ENCODE measurements at regions not wholly inside any gene's neighbourhood (a gene's known extent, or its start where the extent isn't known, plus 50 kb on each side); places are given as distances from the start of the nearest gene placed in this dataset.
A peak's percentile ranks its signal among the peaks of the same experiment; 100 is the strongest.

DNA sequence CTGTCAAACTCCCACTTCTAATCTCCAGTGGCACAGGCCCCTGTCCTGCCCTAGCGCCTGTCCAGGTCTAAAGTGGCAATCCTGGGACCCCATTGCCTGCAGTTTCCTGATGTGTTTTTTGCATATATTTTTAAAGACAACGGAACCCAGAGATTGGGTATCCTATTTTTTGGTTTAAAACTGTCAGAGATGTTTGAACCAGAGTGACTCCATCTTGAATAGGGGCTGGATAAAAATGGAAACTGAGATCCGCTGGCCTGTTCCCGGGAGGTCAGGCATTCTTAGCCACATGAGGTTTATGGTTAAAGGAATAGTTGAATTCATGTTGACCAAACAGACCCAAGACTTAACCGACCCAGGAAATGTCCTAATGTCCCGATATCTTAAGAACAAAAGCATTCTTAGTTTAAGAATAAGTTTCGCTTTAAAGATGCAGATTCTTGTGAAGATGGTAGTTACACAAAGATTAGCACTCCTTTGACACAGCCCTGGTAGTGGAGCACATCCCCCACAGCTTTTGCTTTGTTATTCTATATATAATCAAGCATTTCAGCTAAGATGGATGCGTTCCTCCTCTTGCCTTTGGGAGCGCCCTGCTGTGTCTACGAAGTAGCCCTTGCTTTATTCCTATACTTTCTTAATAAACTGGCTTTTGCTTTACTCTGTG lies 332.1 kb downstream of the UQCRFS1 start:
- Histone ChIP-seq H3K4me3 (no peak overlapping the region), H4K20me1 (ENCODE audit: insufficient read depth) (no peaks in the 10 kb centered on the region; the same call in 1 of the 2 replicates), H2AFZ (no peak overlapping the region), H3K9me2 (ENCODE audit: insufficient read depth) (no peaks in the 10 kb centered on the region), H3K27ac (no peak overlapping the region), H3K27me3 (ENCODE audit: insufficient read depth, low read depth) (peaks cover 56% of the 10 kb centered on the region), H3K4me2 (no peak overlapping the region), H3F3A (ENCODE audit: insufficient read depth, low read depth) (no peaks in the 10 kb centered on the region), H3K9me3 (ENCODE audit: insufficient read depth, low read depth) (no peaks in the 10 kb centered on the region), H3K4me1 (replicated peaks; ENCODE audit: insufficient read depth) (no peaks in the 10 kb centered on the region), H3K36me3 (ENCODE audit: low read depth) (no peaks in the 10 kb centered on the region), H3K79me2 (ENCODE audit: low read depth) (no peaks in the 10 kb centered on the region)
- intact Hi-C loops (cut with micrococcal nuclease; ENCODE audit: unreplicated experiment): no loop called here
- BruUV-seq (replicated peaks): no TSS peak
- no peak for DNase-seq
- POLR2A ChIA-PET (ENCODE audit: unreplicated experiment): no interaction called here
- CTCF ChIA-PET: no interaction called here
- no peak for TF ChIP-seq EZH2 (IDR thresholded peaks at IDR 0.05; ENCODE audit: low read depth)
- TF ChIP-seq, protein P1, sequence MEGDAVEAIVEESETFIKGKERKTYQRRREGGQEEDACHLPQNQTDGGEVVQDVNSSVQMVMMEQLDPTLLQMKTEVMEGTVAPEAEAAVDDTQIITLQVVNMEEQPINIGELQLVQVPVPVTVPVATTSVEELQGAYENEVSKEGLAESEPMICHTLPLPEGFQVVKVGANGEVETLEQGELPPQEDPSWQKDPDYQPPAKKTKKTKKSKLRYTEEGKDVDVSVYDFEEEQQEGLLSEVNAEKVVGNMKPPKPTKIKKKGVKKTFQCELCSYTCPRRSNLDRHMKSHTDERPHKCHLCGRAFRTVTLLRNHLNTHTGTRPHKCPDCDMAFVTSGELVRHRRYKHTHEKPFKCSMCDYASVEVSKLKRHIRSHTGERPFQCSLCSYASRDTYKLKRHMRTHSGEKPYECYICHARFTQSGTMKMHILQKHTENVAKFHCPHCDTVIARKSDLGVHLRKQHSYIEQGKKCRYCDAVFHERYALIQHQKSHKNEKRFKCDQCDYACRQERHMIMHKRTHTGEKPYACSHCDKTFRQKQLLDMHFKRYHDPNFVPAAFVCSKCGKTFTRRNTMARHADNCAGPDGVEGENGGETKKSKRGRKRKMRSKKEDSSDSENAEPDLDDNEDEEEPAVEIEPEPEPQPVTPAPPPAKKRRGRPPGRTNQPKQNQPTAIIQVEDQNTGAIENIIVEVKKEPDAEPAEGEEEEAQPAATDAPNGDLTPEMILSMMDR (conservative IDR thresholded peaks at IDR 0.05): no peak

DNA sequence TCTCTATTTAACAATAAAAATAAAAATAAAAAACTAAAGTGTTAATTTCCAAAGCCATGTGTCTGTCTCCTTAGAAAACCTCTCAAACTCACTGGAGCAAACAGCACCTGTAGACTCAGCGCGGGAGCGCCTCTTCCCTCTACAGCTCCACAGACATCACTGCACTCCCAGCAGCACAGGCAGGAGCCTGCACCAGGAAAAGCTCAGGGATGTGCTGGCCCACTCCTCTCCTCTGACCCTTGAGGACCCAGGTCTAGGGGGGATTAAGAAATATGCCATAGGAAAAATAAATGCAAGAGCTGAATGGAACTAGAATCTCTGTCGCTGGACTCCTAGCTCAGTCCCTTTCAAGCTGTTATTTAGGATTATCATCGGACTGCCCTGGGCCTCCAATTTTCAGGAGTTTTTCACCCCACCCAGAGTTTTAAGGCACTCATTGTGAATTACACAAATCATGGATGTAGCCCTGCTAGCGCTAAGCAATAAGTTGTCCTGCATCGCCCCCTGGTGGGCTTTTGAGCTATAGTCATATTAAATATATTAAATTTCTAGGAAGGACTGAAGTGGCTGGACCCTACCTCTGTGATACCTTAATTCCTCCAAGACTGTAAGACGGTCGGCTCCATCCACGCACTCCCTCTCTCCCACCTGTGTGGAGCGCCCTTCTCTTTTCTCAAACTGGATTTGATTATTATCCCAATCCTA lies 333.9 kb downstream of the UQCRFS1 start:
- ChIA-PET POLR2A (ENCODE audit: unreplicated experiment) (no interaction called here), CTCF (interaction anchor here (0.6 to 0.9 kb wide), 4 partner anchors 123 to 1629 kb away, joined by 3 to 6 read pairs (median 4); no protein-coding TSS in a partner anchor)
- Histone ChIP-seq H3K4me3 (no peak overlapping the region), H3K9me3 (ENCODE audit: insufficient read depth, low read depth) (no peaks in the 10 kb centered on the region), H3K27me3 (ENCODE audit: insufficient read depth, low read depth) (peaks cover 62% of the 10 kb centered on the region), H3K36me3 (ENCODE audit: low read depth) (no peaks in the 10 kb centered on the region), H3F3A (ENCODE audit: insufficient read depth, low read depth) (no peaks in the 10 kb centered on the region), H3K27ac (no peak overlapping the region), H3K9me2 (ENCODE audit: insufficient read depth) (no peaks in the 10 kb centered on the region), H3K4me1 (replicated peaks; ENCODE audit: insufficient read depth) (no peaks in the 10 kb centered on the region), H2AFZ (no peak overlapping the region), H3K4me2 (no peak overlapping the region), H4K20me1 (ENCODE audit: insufficient read depth) (no peaks in the 10 kb centered on the region; the same call in 1 of the 2 replicates), H3K79me2 (ENCODE audit: low read depth) (no peaks in the 10 kb centered on the region)
- no TSS peak for BruUV-seq (replicated peaks)
- TF ChIP-seq EZH2 (IDR thresholded peaks at IDR 0.05; ENCODE audit: low read depth): no peak
- TF ChIP-seq, protein P1 (conservative IDR thresholded peaks at IDR 0.05): peak; percentile 87
- intact Hi-C loops (cut with micrococcal nuclease; ENCODE audit: unreplicated experiment): loop anchor here (5.0 to 10.0 kb wide), 3 partner anchors 144 to 914 kb away; no protein-coding TSS in a partner anchor
- DNase-seq: peak in 1 of 2 experiments; percentile 40

DNA sequence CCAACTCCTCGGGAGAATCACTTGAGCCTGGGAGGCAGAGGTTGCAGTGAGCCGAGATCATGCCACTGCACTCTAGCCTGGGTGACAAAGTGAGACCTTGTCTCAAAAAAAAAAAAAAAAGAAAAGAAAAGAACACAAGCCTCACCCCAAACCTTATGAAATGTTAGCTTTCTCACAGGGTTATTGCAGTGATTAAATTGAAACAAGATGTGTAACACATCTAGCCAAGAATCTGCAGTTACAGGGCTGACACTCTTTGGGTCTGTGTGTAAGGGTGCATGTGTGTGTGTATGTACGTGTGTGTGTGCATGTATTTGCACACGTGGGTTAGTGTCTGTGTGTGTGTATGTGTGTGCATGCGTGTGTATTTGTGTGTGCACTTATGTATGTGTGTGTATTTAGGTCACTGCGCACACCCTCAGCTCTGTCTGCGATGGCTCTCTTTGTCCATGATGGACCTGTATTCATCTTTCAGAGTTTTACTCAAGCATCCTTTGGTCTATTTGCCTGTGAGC lies 336.3 kb downstream of the UQCRFS1 start:
- intact Hi-C loops (cut with micrococcal nuclease; ENCODE audit: unreplicated experiment): loop anchor here (5.0 to 10.0 kb wide), 3 partner anchors 142 to 912 kb away; no protein-coding TSS in a partner anchor
- CTCF ChIA-PET: no interaction called here

More for the DNA sequence above, 336.3 kb downstream of the UQCRFS1 start:
- no peaks in the 10 kb centered on the region for H3K36me3 ChIP-seq (ENCODE audit: low read depth)
- H3F3A ChIP-seq (ENCODE audit: insufficient read depth, low read depth): no peaks in the 10 kb centered on the region
- no peaks in the 10 kb centered on the region; the same call in 1 of the 2 replicates for H4K20me1 ChIP-seq (ENCODE audit: insufficient read depth)
- no peaks in the 10 kb centered on the region for H3K79me2 ChIP-seq (ENCODE audit: low read depth)
- no peaks in the 10 kb centered on the region for H3K9me3 ChIP-seq (ENCODE audit: insufficient read depth, low read depth)
- BruUV-seq (replicated peaks): no TSS peak
- no peak overlapping the region for H3K4me3 ChIP-seq
- H2AFZ ChIP-seq: no peak overlapping the region
- TF ChIP-seq, protein P1 (conservative IDR thresholded peaks at IDR 0.05): no peak
- no peak for TF ChIP-seq EZH2 (IDR thresholded peaks at IDR 0.05; ENCODE audit: low read depth)
- H3K27me3 ChIP-seq (ENCODE audit: insufficient read depth, low read depth): peaks cover 61% of the 10 kb centered on the region
- no peaks in the 10 kb centered on the region for H3K4me1 ChIP-seq (replicated peaks; ENCODE audit: insufficient read depth)
- DNase-seq: no peak
- H3K9me2 ChIP-seq (ENCODE audit: insufficient read depth): no peaks in the 10 kb centered on the region
- no peak overlapping the region for H3K27ac ChIP-seq
- POLR2A ChIA-PET (ENCODE audit: unreplicated experiment): no interaction called here
- no peak overlapping the region for H3K4me2 ChIP-seq

Measured in PC-9 (cell line).